Tongue (tissue), 2 donors: ENCODE measurements at regions not wholly inside any gene's neighbourhood (a gene's known extent, or its start where the extent isn't known, plus 50 kb on each side); places are given as distances from the start of the nearest gene placed in this dataset. TPM values are rescaled to one million over a fixed set of nuclear protein-coding genes. Genes with fewer than 3 reads are reported as not detected.
"Not testable (repeated sequence)": the region's sequence is repeated elsewhere in the genome, so short reads cannot be mapped to it uniquely, and the experiment has no call there.

Experiments
- DNase-seq: peaks from one replicate; pipeline ENCODE4 v3.0.0-alpha.2; 2015
- small RNA-seq: library from RNA; depleted of rRNA; stranded (forward); fragments of <200 nt; gene quantifications from one replicate; pipeline ENCODE3, GENCODE V24; 2014; ENCODE audit warnings: low replicate concordance

DNA sequence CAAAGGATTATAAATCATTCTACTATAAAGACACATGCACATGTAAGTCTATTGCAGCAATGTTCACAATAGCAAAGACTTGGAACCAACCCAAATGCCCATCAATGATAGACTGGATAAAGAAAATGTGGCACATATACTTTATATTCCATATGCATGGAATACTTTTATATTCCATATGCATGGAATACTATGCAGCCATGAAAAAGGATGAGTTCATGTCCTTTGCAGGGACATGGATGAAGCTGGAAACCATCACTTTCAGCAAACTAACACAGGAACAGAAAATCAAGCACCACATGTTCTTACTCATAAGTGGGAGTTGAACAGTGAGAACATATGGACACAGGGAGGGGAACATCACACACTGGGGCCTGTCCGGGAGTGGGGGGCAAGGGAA, 130.3 kb upstream of the RSPO3 start:
- DNase-seq: not testable (repeated sequence)

DNA sequence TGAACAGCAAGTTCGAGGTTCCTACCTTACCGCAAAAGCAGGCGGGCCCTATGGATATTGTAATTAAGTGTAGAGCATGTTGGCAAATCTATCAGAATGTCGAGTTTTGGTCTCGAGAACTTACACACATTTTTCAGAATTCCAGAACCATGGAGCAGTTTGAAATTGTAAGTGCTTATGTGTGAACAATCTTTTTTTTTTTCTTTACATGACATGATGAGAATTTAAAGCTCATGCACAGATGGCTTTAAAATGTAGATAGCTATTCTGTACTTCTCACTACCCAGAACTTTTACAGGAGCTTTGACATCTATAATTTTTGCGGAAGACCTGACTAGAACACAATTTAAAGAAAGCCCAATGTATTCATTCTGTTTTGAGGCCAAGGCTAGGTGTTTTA, 117.8 kb upstream of the RSPO3 start:
- no peak for DNase-seq

DNA sequence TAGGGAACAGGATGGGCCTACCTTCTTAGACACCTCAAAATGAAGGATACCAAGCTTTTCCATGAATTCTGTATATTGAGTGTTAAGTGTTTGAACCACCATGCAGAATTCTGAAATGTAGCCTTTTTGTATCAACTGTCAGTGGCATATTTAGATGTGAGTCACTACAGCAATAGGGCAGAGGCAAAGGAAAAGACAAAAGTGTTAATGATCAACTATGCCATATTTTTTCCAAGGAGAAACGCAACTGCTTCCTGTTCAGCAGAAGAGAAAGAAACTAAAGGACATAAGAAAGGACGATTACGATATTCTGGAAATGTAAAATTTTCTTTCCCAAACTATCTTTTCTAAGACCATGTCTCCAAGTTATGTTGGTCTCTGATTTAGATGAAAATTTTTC, 104.6 kb upstream of the RSPO3 start:
- no peak for DNase-seq

DNA sequence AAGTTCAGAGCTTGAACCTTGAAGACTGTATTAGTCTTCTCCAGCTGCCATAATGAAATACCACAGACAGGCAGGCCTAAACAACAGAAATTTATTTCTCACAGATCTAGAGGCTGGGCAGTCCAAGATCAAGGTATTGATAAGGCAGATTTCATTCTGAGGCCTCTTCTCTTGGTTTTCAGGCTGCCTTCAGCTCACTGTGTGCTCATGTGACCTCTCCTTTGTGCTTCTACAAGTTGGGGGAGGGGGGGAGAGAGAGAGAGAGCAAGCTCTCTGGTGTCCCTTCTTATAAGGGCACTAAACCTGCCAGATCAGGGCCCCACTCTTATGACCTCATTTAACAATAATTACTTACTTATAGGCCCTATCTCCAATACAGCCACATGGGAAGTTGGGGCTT, 102.6 kb upstream of the RSPO3 start:
- DNase-seq: no peak

DNA sequence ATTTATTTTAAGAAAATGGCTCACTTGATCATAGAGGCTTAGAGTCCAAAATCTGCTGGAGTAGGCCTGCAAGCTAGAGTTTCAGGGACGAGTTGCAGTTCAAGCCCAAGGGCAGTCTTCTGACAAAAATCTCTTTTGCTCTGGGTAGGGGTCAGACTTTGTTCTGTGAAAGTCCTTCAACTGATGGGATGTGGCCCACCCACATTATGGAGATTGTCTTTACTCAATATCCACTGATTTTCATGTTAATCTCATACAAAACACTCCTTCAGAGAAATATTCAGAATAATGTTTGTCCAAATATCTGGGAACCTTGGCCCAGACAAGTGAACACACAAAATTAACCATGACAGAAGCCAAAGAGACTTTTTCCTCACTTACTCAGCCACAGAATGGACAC, 98.6 kb upstream of the RSPO3 start:
- no peak for DNase-seq

DNA sequence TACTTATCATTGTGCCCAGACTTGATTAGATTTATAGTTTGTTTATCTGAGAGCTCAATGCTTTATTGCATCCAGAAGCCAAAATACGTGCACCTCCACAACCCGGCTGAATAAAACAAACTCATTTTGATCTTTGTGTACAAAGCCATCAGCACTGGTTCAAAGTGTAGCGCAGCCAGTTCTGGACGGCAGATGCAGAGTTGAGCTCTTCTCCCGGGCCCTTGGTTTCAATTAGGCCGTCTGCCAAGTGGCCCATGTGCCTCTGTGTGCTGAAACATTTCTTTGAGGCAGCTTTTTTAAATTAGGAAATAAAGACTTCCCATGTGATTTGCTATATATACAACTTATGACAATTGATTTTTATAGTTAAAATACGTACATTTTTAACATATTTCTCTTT, 96.2 kb upstream of the RSPO3 start:
- peak; percentile 82 for DNase-seq

DNA sequence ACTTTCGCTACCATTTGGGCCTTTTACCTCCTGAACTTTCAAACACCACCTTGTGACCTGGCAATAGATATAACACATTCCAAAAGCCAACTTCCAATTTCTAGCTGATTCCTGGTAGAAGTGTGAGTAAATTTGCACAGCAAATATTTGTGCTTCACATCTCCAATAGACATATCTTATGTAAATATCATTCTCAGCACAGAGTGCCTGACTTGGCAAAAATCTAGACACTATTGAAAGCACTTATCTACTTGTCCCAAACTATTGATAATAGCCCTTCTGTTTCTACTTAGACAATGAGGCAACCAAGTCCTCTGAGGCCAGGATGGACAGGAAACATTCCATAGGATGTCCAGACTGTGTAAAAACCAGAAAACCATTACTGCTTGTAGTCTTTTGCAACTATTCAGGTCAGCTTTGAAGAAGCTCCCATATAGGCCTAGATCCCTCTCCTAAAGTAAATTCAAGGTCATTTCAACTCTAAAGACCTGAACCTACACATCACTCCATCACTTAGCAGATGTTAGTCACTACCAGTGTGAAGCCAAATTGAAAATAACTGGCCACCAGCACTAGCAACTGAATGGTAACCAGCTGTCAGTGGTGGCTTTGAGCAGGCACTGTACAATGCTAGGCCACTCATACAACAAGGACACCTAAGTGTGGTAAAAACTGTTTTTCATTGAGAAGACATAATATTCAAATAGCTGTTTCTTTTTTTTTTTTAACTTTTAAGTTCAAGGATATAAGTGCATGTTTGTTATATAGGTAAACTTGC, 95.3 kb upstream of the RSPO3 start:
- DNase-seq: no peak

DNA sequence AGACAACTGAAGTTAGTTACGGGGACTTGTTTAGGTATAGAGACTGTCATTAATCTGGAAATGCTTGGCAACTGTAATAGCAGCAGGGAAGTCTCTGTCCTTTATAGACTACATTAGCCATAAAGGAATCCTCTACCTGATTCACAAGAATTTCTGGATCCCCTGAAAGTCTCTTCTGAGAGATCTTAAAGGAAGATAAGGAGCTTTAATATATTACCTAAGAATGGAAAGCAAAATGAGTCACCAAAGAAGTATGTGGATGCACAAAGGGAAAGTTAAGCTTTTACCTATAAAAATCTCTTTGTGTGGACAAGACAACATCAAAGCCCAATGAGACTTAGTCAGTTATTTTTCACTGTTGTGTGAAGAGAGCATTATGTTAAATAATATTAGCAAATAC, 92.2 kb upstream of the RSPO3 start:
- no peak for DNase-seq

DNA sequence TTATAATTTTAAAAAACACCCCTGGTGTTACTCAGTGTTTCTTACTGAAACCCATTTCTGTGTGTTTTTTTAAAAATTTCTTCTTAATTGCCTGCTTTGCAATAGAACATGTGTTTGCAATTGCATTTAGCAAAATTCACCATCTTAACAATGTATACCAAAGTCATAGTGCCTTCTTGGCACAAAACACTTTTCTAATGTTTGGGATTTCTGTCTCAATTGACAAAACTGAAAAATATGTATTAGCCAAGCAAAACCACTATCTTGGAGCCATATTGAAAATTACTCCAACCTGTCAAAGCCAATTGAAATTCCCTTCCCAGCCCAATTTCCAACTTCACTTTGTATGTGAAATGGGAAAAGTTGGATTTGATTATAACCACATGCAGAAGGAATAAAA, 88.4 kb upstream of the RSPO3 start:
- DNase-seq: no peak

DNA sequence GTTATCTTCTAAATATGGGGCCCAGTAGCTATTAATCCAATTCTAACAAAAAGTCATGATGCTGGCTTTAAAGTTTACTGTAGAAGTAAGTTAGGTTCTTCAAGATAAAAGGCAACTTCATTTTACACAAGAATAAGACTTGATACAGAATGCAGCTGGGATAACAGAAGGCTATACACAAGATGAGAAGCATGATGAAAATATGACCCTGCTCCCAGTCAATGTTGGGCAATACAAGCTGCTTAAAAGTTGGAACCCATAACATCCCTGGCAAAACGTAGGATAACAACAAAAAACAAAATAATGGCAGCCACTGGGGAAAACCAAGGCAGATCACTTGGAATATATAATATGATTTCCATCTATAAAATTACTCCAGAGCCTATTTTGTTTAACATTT, 87.6 kb upstream of the RSPO3 start:
- no peak for DNase-seq

DNA sequence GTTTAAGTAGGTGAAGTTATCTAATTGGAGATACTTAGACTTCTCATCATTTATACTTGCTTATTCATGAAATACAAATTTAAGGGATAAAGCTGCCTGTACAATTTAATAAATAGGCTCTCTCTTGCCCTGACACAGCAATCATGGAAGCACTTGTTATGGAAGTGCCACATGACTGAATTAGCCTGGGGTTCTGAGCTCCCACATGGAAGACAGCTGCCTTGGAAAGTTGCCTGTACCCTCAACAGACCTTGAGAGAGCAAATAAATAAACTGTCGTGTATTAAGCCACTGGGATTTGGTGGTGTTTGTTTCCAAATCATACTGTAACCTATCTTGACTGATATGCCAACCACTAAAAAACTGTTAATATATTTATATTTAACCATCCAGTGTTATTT, 87.0 kb upstream of the RSPO3 start:
- DNase-seq: peak; percentile 14

DNA sequence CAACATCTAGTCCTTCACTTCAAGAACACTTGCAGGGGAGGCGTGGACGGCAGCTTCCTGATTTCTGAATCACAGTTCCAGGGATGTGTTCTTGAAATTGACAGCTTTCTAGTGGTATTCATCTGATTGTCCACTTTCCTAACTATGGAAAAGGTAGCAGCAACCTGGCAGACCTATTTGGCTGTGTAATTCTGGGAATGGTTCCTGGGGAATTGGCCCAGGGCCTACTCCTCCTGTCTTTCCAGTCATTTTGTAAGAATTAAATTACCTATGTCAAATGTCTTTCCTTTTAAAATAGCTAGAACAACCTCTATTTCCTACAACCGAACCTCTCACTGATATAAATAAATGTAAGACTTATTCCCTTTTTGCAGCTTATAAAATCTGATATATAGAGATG, 85.5 kb upstream of the RSPO3 start:
- no peak for DNase-seq

DNA sequence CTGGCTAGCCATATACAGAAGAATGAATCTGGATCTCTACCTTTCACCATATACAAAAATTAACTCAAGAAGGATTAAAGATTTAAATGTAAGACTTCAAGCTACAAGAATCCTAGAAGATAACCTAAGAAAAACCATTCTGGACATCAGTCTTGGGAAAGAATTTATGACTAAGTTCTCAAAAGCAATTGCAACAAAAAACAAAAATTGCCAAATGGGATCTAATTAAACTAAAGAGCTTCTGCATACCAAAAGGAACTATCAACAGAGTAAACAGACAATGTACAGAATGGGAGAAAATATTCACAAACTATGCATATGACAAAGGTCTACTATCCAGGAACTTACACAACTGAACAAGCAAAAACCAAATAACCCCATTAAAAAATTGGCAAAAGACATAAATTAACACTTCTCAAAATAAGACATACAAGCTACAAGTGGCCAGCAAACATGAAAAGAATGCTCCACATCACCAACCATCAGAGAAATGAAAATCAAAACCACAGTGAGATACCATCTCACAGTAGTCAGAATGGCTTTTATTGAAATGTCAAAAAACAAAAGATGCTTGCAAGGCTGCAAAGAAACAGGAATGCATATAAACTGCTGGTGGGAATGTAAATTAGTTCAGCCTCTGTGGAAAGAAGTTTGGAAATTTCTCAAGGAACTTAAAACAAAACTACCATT, 66.8 kb upstream of the RSPO3 start:
- no peak for DNase-seq

DNA sequence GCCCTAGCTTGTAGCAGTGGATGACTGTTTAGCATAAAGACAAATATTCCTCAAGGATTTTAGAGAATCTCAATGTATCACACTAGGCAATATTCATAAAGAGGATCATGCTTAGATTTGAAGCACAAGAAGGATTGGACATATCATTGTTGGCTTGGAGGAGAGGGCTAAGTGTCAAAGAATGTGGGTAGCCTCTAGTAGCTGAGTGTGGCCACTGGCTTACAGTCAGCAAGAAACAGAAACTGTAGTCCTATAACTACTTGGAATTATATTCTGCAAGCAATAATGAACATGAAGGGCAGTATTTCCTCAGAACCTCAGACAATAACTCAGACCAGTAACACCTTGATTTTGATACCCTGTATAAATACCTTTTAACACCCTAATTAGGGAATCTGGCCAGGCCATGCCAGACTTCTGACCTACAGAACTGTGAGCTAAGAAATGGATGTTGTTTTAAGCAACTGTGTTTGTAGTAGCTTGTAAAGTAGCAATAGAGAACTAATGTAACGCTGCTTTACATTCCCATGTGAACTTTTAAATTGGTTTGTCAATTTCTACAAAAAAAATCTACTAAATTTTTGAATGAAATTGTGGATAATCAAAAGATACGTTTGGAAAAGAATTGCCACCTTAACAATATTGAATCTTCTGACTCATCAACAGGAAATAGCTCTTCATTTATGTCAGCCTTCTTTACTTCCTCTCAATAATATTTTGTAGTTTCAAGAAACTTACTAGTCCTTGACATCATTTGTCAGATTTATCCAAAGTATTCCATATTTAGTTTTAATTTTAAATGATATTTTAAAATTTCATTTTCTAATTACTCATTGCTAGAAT, 65.2 kb upstream of the RSPO3 start:
- no peak for DNase-seq

DNA sequence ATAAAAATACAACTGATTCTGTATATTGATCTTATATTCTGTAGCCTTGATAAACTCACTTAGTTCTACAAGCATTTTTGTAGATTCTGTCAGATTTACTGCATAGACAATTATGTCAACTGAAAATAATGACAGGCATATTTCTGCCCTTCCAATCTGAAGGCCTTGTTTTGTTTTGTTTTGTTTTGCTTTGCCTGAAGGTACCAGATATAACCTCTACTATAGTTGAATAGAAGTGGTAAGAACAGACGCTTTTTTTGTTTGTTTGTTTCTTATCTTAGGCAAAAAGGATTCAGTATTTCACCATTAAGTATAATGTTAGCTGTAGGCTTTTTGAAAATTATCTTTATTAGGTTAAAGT, 64.6 kb upstream of the RSPO3 start:
- no peak for DNase-seq

DNA sequence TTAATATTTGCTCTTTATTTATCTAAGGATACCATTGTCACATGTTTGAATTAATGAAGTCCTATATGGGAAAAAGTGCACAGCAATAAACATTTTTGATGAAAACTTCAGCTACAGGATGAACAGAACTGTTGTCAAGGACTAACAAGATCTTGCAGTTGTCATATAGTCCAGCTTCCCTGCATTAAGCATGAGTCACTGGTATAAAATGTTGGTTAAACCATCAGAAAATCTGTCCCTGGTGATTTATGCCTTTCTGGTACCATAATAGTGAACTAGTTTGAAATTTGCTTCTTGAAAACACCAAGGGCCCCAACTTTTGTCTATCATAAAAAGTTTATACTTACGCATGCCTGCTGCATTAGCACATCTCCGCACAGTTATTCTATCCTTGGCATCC, 60.4 kb upstream of the RSPO3 start:
- DNase-seq: no peak

DNA sequence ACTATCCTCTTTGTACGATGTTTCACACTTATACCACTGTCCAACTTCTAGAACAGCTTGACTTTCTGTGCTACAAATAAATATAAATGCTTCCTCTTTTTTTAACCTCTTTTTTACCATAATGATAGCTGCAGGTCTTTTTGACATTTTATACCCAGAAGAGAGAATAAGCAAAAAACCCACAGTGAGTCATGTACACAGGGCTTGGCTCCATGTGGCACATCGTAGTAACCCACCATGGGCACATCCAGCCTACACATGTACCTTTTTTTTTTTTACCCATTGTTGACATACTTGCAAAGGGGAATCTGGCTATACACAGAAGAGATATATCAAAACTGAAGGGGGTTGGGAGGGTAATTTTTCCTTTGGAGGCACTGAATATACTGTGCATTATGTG, 59.5 kb upstream of the RSPO3 start:
- DNase-seq: no peak

Small RNA genes lying in the stretch of these regions (small RNA-seq; reads per million reads assigned to genes)
- gene MIR588: not detected
- gene RNU6-200P: not detected
